Vagina (tissue), 2 donors: ENCODE measurements at regions not wholly inside any gene's neighbourhood (a gene's known extent, or its start where the extent isn't known, plus 50 kb on each side); places are given as distances from the start of the nearest gene placed in this dataset.

Source experiments
- DNase-seq, 2 donors: peaks; one replicate each; pipeline ENCODE4 v3.0.0-alpha.2; 2017; ENCODE audit errors: extremely low spot score in 2 of 2
- H3K27ac ChIP-seq: fragments of 200-600 bp; sonication (generic); one replicate; pipeline ENCODE4 v1.5.1; 2019
- H3K27me3 ChIP-seq: fragments of 200-600 bp; sonication (generic); one replicate; pipeline ENCODE4 v1.5.1; 2019
- H3K36me3 ChIP-seq, 2 donors: fragments of 200-600 bp; sonication (generic); one replicate each; pipeline ENCODE4 v1.5.1; 2017 to 2019
- H3K4me1 ChIP-seq: fragments of 200-600 bp; sonication (generic); one replicate; pipeline ENCODE4 v1.5.1; 2019
- H3K4me3 ChIP-seq, 2 donors: fragments of 200-600 bp; sonication (generic); 1 replicate in 1 of 2; 2 replicates in 1 of 2; pipeline ENCODE4 v1.5.1; 2016 to 2019
- H3K9me3 ChIP-seq: fragments of 200-600 bp; sonication (generic); one replicate; pipeline ENCODE4 v1.5.1; 2019
- CTCF ChIP-seq, 3 experiments: fragments of 450-650 bp in 2 of 3; fragments of 200-600 bp in 1 of 3; sonication (generic) in 1 of 3; IDR thresholded peaks; one replicate each; pipeline ENCODE4 v1.5.1; 2017 to 2019; ENCODE audit warnings: antibody characterized with exemption in 3 of 3, mild to moderate bottlenecking in 2 of 3, moderate library complexity in 2 of 3
- POLR2A ChIP-seq, 2 donors: fragments of 450-650 bp; IDR thresholded peaks; one replicate each; pipeline ENCODE4 v1.6.1; 2017; ENCODE audit warnings: antibody characterized with exemption in 2 of 2, mild to moderate bottlenecking in 2 of 2, moderate library complexity in 2 of 2
- POLR2AphosphoS5 ChIP-seq, 2 donors: sonication (generic); formaldehyde crosslinking; IDR thresholded peaks; one replicate each; pipeline ENCODE4 v1.9.0; 2017; ENCODE audit warnings: antibody characterized with exemption in 2 of 2, mild to moderate bottlenecking in 2 of 2, low read depth in 1 of 2; ENCODE audit not compliant: insufficient read depth in 1 of 2
- intact Hi-C: fragments of 100-400 bp; cut with DNase I; formaldehyde crosslinking; loops from one replicate; pipeline ENCODE4 v1.15.1; 2023

- TF ChIP-seq POLR2AphosphoS5 (IDR thresholded peaks at IDR 0.05; ENCODE audit: insufficient read depth in 1 of 2, low read depth in 1 of 2) (no peak), POLR2A (IDR thresholded peaks at IDR 0.05) (no peak), CTCF (IDR thresholded peaks at IDR 0.05) (no peak)
- no peaks in the 10 kb centered on the region for H3K27me3 ChIP-seq
These were observed 275.2 kb upstream of the NEGR1 start for GRCh38 chr1:72557446-72558049.

GRCh38 chr1:72547412-72547811 lies 265.1 kb upstream of the NEGR1 start:
- no peak overlapping the region for H3K27ac ChIP-seq
- H3K27me3 ChIP-seq: no peaks in the 10 kb centered on the region
- H3K9me3 ChIP-seq: no peaks in the 10 kb centered on the region
- H3K4me3 ChIP-seq: no peak overlapping the region
- TF ChIP-seq POLR2AphosphoS5 (IDR thresholded peaks at IDR 0.05; ENCODE audit: insufficient read depth in 1 of 2, low read depth in 1 of 2) (no peak), POLR2A (IDR thresholded peaks at IDR 0.05) (no peak), CTCF (IDR thresholded peaks at IDR 0.05) (no peak)
- no peaks in the 10 kb centered on the region for H3K36me3 ChIP-seq
- DNase-seq: no peak
- intact Hi-C loops: no loop called here
- H3K4me1 ChIP-seq: no peaks in the 10 kb centered on the region

More at GRCh38 chr1:72557446-72558049, 275.2 kb upstream of the NEGR1 start:
- no peak for DNase-seq
- Histone ChIP-seq H3K27ac (no peak overlapping the region), H3K36me3 (no peaks in the 10 kb centered on the region), H3K9me3 (no peaks in the 10 kb centered on the region), H3K4me1 (no peaks in the 10 kb centered on the region), H3K4me3 (no peak overlapping the region)
- intact Hi-C loops: no loop called here

GRCh38 chr1:72540674-72541073 lies 258.3 kb upstream of the NEGR1 start:
- DNase-seq: no peak
- H3K36me3 ChIP-seq: no peaks in the 10 kb centered on the region
- TF ChIP-seq CTCF (IDR thresholded peaks at IDR 0.05) (no peak), POLR2A (IDR thresholded peaks at IDR 0.05) (no peak), POLR2AphosphoS5 (IDR thresholded peaks at IDR 0.05; ENCODE audit: insufficient read depth in 1 of 2, low read depth in 1 of 2) (no peak)
- intact Hi-C loops: no loop called here
- no peak overlapping the region for H3K27ac ChIP-seq
- no peak overlapping the region for H3K4me3 ChIP-seq
- no peaks in the 10 kb centered on the region for H3K9me3 ChIP-seq
- H3K4me1 ChIP-seq: no peaks in the 10 kb centered on the region
- H3K27me3 ChIP-seq: no peaks in the 10 kb centered on the region

GRCh38 chr1:72535470-72535869 lies 253.1 kb upstream of the NEGR1 start:
- no peaks in the 10 kb centered on the region for H3K36me3 ChIP-seq
- DNase-seq: no peak
- H3K27me3 ChIP-seq: no peaks in the 10 kb centered on the region
- TF ChIP-seq POLR2AphosphoS5 (IDR thresholded peaks at IDR 0.05; ENCODE audit: insufficient read depth in 1 of 2, low read depth in 1 of 2): no peak
- no peak for TF ChIP-seq CTCF (IDR thresholded peaks at IDR 0.05)
- TF ChIP-seq POLR2A (IDR thresholded peaks at IDR 0.05): no peak
- no peaks in the 10 kb centered on the region for H3K4me1 ChIP-seq
- no peak overlapping the region for H3K4me3 ChIP-seq
- intact Hi-C loops: no loop called here
- no peaks in the 10 kb centered on the region for H3K9me3 ChIP-seq
- no peak overlapping the region for H3K27ac ChIP-seq

- H3K4me1 ChIP-seq: no peaks in the 10 kb centered on the region
These were observed 248.3 kb upstream of the NEGR1 start for GRCh38 chr1:72530646-72531045.

More at GRCh38 chr1:72530646-72531045, 248.3 kb upstream of the NEGR1 start:
- H3K36me3 ChIP-seq: no peaks in the 10 kb centered on the region
- no peak for DNase-seq
- intact Hi-C loops: no loop called here
- no peak overlapping the region for H3K27ac ChIP-seq
- no peaks in the 10 kb centered on the region for H3K9me3 ChIP-seq
- TF ChIP-seq CTCF (IDR thresholded peaks at IDR 0.05): no peak
- TF ChIP-seq POLR2A (IDR thresholded peaks at IDR 0.05): no peak
- TF ChIP-seq POLR2AphosphoS5 (IDR thresholded peaks at IDR 0.05; ENCODE audit: insufficient read depth in 1 of 2, low read depth in 1 of 2): no peak
- no peak overlapping the region for H3K4me3 ChIP-seq
- H3K27me3 ChIP-seq: no peaks in the 10 kb centered on the region
